AG10803 (cell line): ENCODE measurements at regions not wholly inside any gene's neighbourhood (a gene's known extent, or its start where the extent isn't known, plus 50 kb on each side); places are given as distances from the start of the nearest gene placed in this dataset.

Source experiments
- DNase-seq: peaks from one replicate; pipeline ENCODE4 v3.0.0; 2010; ENCODE audit warnings: low read depth
- H3K4me3 ChIP-seq: 2 replicates; pipeline ENCODE4 v1.5.1; 2011; ENCODE audit warnings: mild to moderate bottlenecking, low read length, control low read depth
- TF ChIP-seq, protein P1 (sequence below): conservative IDR thresholded peaks from 2 replicates; pipeline ENCODE4 v1.5.1; 2011; ENCODE audit warnings: mild to moderate bottlenecking, low read length, control low read depth, inconsistent platforms

DNA sequence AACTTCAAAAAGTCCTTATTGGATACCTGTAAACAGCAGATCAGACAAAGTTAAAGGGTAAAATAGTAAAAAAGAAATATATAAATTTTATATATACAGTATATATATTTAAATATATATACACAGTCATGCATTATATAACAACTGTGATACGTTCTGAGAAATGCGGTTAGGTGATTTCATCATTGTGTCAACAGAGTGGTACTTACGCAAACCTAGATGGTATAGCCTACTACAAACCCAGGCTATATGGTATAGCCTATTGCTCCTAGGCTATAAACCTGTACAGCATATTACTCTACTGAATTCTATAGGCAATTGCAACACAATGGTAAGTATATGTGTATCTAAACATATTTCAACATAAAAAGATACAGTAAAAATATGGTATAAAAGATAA lies 222.7 kb downstream of the NUF2 start:
- no peak for DNase-seq
- no peak overlapping the region for H3K4me3 ChIP-seq
- TF ChIP-seq, protein P1, sequence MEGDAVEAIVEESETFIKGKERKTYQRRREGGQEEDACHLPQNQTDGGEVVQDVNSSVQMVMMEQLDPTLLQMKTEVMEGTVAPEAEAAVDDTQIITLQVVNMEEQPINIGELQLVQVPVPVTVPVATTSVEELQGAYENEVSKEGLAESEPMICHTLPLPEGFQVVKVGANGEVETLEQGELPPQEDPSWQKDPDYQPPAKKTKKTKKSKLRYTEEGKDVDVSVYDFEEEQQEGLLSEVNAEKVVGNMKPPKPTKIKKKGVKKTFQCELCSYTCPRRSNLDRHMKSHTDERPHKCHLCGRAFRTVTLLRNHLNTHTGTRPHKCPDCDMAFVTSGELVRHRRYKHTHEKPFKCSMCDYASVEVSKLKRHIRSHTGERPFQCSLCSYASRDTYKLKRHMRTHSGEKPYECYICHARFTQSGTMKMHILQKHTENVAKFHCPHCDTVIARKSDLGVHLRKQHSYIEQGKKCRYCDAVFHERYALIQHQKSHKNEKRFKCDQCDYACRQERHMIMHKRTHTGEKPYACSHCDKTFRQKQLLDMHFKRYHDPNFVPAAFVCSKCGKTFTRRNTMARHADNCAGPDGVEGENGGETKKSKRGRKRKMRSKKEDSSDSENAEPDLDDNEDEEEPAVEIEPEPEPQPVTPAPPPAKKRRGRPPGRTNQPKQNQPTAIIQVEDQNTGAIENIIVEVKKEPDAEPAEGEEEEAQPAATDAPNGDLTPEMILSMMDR = no peak

DNA sequence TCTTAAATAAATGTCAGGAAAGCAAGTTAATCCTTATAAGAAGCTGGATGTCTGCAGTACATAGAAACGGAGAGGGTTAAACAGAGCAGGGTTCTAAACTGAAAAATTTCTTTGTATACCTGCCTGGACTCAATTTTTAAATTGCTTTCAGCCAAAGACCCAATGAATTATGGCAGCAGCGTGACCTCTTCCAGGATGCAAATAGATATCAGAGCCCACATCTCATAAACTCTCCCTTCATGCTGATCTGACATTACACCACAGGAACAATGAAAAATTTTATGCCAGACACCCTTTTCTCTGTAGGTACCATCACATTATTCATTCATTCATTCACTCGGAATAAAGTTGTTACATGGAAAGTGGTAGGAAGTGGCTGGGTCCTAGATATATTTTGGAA lies 236.4 kb downstream of the NUF2 start:
- TF ChIP-seq, protein P1 = no peak
- DNase-seq = no peak
- H3K4me3 ChIP-seq = no peak overlapping the region

DNA sequence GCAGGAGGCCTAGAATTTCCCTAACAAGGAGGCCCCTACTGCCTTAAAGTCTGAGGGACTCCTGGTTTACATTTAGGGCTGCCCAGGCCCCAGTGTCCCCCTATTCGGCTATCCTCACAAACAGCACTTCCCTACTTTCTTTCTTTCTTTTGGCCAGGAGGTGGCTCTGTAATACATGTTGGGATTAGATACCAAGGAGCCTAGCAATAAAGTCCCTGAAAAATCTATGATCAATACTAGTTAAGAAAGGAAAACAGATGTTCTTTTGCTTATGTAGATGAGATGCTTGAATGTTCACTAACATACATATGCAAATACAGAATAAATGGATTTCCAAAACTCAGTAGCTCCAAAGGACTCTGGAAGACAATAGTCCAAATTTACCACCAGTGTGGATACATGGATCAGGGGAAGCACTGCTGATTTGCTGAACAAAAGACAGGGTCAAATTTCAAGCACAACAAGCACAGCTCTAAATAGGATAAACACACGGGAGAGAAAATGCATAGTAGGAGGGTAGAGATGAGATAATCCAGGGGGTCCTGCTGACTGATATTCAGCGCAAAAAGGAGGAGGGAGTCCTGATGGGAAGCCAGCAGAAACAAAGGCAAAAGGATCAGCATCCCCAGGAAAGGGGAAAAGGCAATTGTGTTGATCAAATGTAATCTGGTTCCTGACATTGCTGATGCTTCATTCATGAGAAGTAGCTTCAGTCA lies 240.0 kb downstream of the NUF2 start:
- TF ChIP-seq, protein P1 = peak; percentile 70
- DNase-seq = peak; percentile 43
- H3K4me3 ChIP-seq = no peak overlapping the region

GRCh38 chr1:163562355-163562754 lies 240.6 kb downstream of the NUF2 start:
- TF ChIP-seq, protein P1 = no peak
- no peak for DNase-seq
- H3K4me3 ChIP-seq = no peak overlapping the region

GRCh38 chr1:163565166-163565565 lies 243.4 kb downstream of the NUF2 start:
- TF ChIP-seq, protein P1 = no peak
- no peak overlapping the region for H3K4me3 ChIP-seq
- DNase-seq = no peak

DNA sequence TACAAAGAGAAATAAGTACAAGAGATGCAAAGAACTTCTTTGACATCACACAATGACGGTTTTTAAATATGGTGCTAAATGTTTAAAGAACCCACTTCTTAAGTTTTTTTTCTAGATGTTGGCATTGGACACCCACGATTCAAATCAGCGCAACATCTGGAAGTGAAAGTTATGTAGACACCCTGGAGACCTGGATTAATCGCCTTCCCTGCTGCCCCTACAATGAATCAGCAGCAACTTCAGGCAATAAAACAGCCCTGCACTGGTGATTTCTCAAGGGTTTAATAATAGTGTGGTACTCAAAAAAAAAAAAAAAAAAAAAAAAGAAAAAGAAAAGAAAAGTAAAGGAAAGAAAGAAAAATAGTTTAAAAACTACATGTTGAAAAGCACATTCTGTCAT lies 248.3 kb downstream of the NUF2 start:
- DNase-seq = peak; percentile 11
- H3K4me3 ChIP-seq = no peak overlapping the region
- TF ChIP-seq, protein P1 = no peak

GRCh38 chr1:163571950-163572349 lies 250.2 kb downstream of the NUF2 start:
- no peak overlapping the region for H3K4me3 ChIP-seq
- TF ChIP-seq, protein P1 = no peak
- no peak for DNase-seq
